ENCODE measurements at regions not wholly inside any gene's neighbourhood (a gene's known extent, or its start where the extent isn't known, plus 50 kb on each side); places are given as distances from the start of the nearest gene placed in this dataset.

- TF ChIP-seq CTCF (IDR thresholded peaks at IDR 0.05; ENCODE audit: insufficient read depth, low read depth, low read length) (no peak), EZH2 (IDR thresholded peaks at IDR 0.05; ENCODE audit: insufficient read depth, low read length) (no peak)
These were observed 114.6 kb upstream of the RET start for GRCh38 chr10:42962110-42962901.

Measured in astrocyte (in vitro differentiated cells and primary cell).